Testis (tissue), 2 donors: ENCODE measurements at regions not wholly inside any gene's neighbourhood (a gene's known extent, or its start where the extent isn't known, plus 50 kb on each side); places are given as distances from the start of the nearest gene placed in this dataset.

ENCODE experiments used
- DNase-seq: peaks from one replicate; pipeline ENCODE4 v3.0.0-alpha.2; 2019
- H3K27ac ChIP-seq, 2 donors: fragments of 200-600 bp; sonication (generic); one replicate each; pipeline ENCODE4 v1.5.1; 2019
- H3K27me3 ChIP-seq: fragments of 200-600 bp; sonication (generic); one replicate; pipeline ENCODE4 v1.5.1; 2019
- H3K36me3 ChIP-seq: fragments of 200-600 bp; sonication (generic); one replicate; pipeline ENCODE4 v1.5.1; 2017; ENCODE audit warnings: low read depth; ENCODE audit errors: missing control alignments
- H3K4me1 ChIP-seq: fragments of 200-600 bp; sonication (generic); one replicate; pipeline ENCODE4 v1.5.1; 2019
- H3K4me3 ChIP-seq, 2 donors: fragments of 200-600 bp; sonication (generic); one replicate each; pipeline ENCODE4 v1.5.1; 2017 to 2019
- H3K9me3 ChIP-seq: fragments of 200-600 bp; sonication (generic); one replicate; pipeline ENCODE4 v1.5.1; 2017
- CTCF ChIP-seq, 3 experiments: fragments of 450-650 bp in 2 of 3; fragments of 200-600 bp in 1 of 3; sonication (generic) in 1 of 3; IDR thresholded peaks; one replicate each; pipeline ENCODE4 v1.5.1; 2016 to 2019; ENCODE audit warnings: antibody characterized with exemption in 3 of 3, mild to moderate bottlenecking in 2 of 3, moderate library complexity in 1 of 3
- POLR2A ChIP-seq: fragments of 450-650 bp; IDR thresholded peaks from one replicate; pipeline ENCODE4 v1.6.1; 2017; ENCODE audit warnings: antibody characterized with exemption, mild to moderate bottlenecking, moderate library complexity
- WGBS, 2 donors: methylation state at CpG; one replicate each; pipeline ENCODE4 v1.1.5; 2018; 5-methylcytosine and 5-hydroxymethylcytosine counted together
- intact Hi-C: fragments of 100-400 bp; cut with DNase I; formaldehyde crosslinking; loops from one replicate; pipeline ENCODE4 v1.15.1; 2023; ENCODE audit warnings: low total_unique reads

DNA sequence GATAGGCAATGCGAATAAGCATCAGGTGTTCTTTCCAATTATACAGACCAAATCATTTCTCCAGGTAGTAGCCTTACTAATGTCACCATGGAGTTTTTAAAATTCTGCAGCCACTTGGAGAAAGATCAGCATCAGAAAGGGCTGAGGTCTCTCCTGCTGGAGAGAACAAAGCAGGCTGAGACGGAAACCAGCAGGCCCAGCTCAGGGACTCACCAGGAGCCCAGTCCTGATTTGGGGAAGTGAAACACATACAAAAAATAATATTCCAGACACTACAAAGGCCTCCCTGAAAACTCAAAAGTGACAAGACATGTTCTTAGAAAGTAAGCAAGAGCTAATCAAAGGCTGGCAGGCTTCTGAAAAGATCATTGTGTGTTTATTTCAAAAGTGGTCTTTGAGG is 207.1 kb upstream of the GHITM start:
- Histone ChIP-seq H3K4me1 (no peaks in the 10 kb centered on the region), H3K27me3 (no peaks in the 10 kb centered on the region), H3K9me3 (no peaks in the 10 kb centered on the region), H3K4me3 (no peak overlapping the region), H3K36me3 (no peaks in the 10 kb centered on the region), H3K27ac (no peak overlapping the region)
- DNase-seq = no peak
- no peak for TF ChIP-seq POLR2A
- no peak for TF ChIP-seq CTCF (IDR thresholded peaks at IDR 0.05)
- intact Hi-C loops = no loop called here
- WGBS, 2 donors = 91 to 94% methylated on average over 2 of the region's 2 CpGs

GRCh38 chr10:83934062-83934461 is 205.2 kb upstream of the GHITM start:
- DNase-seq = no peak
- Histone ChIP-seq H3K4me1 (no peaks in the 10 kb centered on the region), H3K27me3 (no peaks in the 10 kb centered on the region), H3K27ac (no peak overlapping the region), H3K9me3 (no peaks in the 10 kb centered on the region), H3K4me3 (no peak overlapping the region), H3K36me3 (no peaks in the 10 kb centered on the region)
- WGBS, 2 donors = 72 to 79% methylated on average over 3 of the region's 3 CpGs
- intact Hi-C loops = no loop called here
- TF ChIP-seq CTCF (IDR thresholded peaks at IDR 0.05) (no peak), POLR2A (no peak)

DNA sequence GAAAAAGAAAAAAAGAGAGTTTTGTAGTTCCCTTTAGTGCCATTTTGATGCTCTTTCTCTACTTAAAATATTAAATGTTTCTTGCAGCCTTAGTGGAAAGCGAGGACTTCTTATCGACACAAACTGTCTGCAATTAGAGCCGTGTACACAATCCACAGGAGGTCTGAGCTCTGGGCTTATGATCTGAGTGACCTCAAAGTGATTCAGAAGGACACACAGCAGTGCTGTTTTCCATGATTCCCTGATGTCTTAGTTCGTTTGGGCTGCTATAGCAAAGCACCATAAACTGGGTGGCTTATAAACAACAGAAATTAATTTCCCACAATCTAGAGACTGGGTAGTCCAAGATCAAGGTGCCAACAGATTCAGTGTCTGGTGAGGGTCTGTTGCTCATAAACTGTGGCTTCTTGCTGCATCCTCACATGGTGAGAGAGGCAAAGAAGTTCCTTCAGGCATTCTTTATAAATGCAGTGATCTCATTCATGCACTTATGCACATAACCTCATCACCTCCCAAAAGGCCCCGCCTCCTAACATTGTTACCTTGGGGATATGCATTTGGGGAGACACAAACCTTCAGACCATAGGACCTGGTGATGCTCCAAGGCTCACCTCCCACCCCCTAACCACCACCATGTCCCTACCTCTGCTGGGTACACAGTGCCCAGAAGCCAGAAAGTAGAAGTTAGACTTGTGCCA is 204.5 kb upstream of the GHITM start:
- H3K27me3 ChIP-seq = no peaks in the 10 kb centered on the region
- TF ChIP-seq POLR2A (no peak), CTCF (IDR thresholded peaks at IDR 0.05) (no peak)
- no peak overlapping the region for H3K27ac ChIP-seq
- 71 to 80% methylated on average over 5 of the region's 5 CpGs for WGBS, 2 donors
- H3K4me1 ChIP-seq = no peaks in the 10 kb centered on the region
- H3K9me3 ChIP-seq = no peaks in the 10 kb centered on the region
- no peak for DNase-seq
- no peak overlapping the region for H3K4me3 ChIP-seq
- H3K36me3 ChIP-seq = no peaks in the 10 kb centered on the region
- intact Hi-C loops = no loop called here

- TF ChIP-seq POLR2A (no peak), CTCF (IDR thresholded peaks at IDR 0.05) (no peak)
- DNase-seq = no peak
- 84 to 86% methylated on average over 3 of the region's 3 CpGs for WGBS, 2 donors
These were observed 204.0 kb upstream of the GHITM start for GRCh38 chr10:83935339-83935736.

DNA sequence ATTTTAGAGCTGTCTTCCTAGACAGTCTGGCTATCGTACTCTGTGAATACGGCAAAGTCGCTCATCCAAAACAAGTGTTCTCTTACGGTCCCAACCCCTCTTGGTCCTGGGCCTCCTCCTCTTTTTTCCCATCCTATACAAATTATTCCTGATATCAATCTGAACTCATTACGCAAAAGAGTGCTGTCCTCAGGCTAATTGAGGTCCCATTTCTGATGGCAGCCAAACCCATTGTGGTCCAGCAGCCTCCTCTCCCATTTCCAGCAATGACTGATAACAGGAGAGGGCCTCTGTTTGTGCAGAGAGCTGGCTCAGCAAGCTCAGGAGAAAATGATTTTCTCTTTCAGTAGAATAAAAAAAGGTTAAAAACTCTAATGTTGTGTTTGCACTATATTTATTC is 203.4 kb upstream of the GHITM start:
- DNase-seq = no peak
- intact Hi-C loops = no loop called here
- WGBS, 2 donors = 83 to 95% methylated on average over 5 of the region's 5 CpGs

More at GRCh38 chr10:83935339-83935736, 204.0 kb upstream of the GHITM start:
- intact Hi-C loops = no loop called here
- Histone ChIP-seq H3K9me3 (no peaks in the 10 kb centered on the region), H3K4me3 (no peak overlapping the region), H3K36me3 (no peaks in the 10 kb centered on the region), H3K4me1 (no peaks in the 10 kb centered on the region), H3K27ac (no peak overlapping the region), H3K27me3 (no peaks in the 10 kb centered on the region)

More for the DNA sequence above, 203.4 kb upstream of the GHITM start:
- Histone ChIP-seq H3K4me3 (no peak overlapping the region), H3K27ac (no peak overlapping the region), H3K27me3 (no peaks in the 10 kb centered on the region), H3K9me3 (no peaks in the 10 kb centered on the region), H3K4me1 (no peaks in the 10 kb centered on the region), H3K36me3 (no peaks in the 10 kb centered on the region)
- TF ChIP-seq CTCF (IDR thresholded peaks at IDR 0.05) (no peak), POLR2A (no peak)
